Choroid plexus epithelial cell (primary cell): ENCODE measurements at regions not wholly inside any gene's neighbourhood (a gene's known extent, or its start where the extent isn't known, plus 50 kb on each side); places are given as distances from the start of the nearest gene placed in this dataset.
"Not testable (repeated sequence)": the region's sequence is repeated elsewhere in the genome, so short reads cannot be mapped to it uniquely, and the experiment has no call there.

Source experiments
- DNase-seq: peaks from one replicate; pipeline ENCODE4 v3.0.0-alpha.2; 2010; ENCODE audit warnings: low read depth
- H3K4me3 ChIP-seq: 2 replicates; pipeline ENCODE4 v1.5.1; 2011; ENCODE audit warnings: low read depth, mild to moderate bottlenecking, control low read depth, low read length, moderate library complexity
- CTCF ChIP-seq: conservative IDR thresholded peaks from 2 replicates; pipeline ENCODE4 v1.5.1; 2011; ENCODE audit warnings: low read depth, mild to moderate bottlenecking, control low read depth, inconsistent platforms, low read length, moderate library complexity

GRCh38 chr7:155941688-155942087 lies 129.4 kb upstream of the SHH start:
- no peak overlapping the region for H3K4me3 ChIP-seq
- TF ChIP-seq CTCF = no peak

DNA sequence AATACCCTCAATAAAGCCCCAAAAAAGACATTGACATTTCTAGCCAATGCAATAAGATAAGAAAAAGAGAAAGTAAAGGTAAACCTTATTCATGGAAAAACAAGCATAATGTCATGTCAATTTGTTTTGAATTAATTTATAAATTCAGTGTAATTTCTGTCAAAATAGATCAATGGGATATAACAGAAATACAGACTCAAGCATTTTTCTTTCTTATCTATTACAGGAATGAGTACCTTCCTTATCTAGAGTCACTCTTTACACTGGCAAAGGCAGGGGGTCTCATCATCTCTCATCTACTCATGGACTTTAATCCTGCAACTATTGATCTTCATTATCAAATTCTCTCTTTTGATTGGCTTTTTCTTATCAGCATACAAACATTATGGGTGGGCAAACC lies 127.1 kb upstream of the SHH start:
- DNase-seq = no peak
- TF ChIP-seq CTCF = no peak

More at GRCh38 chr7:155941688-155942087, 129.4 kb upstream of the SHH start:
- no peak for DNase-seq

DNA sequence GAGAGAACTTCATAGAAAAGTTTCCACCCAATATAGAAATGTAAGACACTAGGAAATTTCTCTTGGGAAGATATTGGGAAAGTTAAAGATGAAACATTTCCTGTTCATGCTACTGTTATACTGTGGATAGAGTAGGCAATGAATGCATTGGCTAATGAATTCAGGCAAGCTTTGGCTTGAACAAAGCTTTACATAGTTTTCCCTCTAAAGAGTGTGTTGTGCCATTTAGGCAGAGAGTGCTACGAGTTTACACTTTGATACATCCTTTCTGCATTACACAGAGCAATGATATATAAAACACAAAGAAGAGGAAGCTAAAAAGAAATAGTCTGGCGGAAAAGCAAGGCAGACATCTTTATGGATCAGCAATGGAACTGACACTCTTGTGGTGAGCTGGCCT lies 125.9 kb upstream of the SHH start:
- no peak for TF ChIP-seq CTCF
- DNase-seq = no peak

More for the DNA sequence above, 127.1 kb upstream of the SHH start:
- no peak overlapping the region for H3K4me3 ChIP-seq

GRCh38 chr7:155935726-155936125 lies 123.5 kb upstream of the SHH start:
- no peak overlapping the region for H3K4me3 ChIP-seq
- no peak for TF ChIP-seq CTCF
- DNase-seq = no peak

More for the DNA sequence above, 125.9 kb upstream of the SHH start:
- H3K4me3 ChIP-seq = no peak overlapping the region

- H3K4me3 ChIP-seq = no peak overlapping the region
- no peak for DNase-seq
- no peak for TF ChIP-seq CTCF
Observed at GRCh38 chr7:155935005-155935557, 122.8 kb upstream of the SHH start.

DNA sequence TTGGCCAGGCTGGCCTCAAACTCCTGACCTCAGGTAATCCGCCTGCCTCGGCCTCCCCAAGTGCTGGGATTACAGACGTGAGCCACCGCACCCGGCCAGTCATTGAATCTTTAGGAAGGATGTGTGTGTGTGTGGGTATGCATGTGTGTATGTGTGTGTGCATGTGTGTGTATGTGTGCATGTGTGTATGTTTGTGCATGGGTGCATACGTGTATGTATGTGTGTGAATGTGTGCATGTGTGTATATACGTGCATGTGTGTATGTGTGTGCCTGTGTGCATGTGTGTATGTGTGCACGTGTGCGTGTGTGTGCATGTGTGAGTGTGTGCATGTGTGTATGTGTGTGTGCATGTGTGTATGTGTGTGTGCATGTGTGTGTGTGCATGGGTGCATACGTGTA lies 120.1 kb upstream of the SHH start:
- H3K4me3 ChIP-seq, DNase-seq: not testable (repeated sequence)

GRCh38 chr7:155931396-155932085 lies 119.3 kb upstream of the SHH start:
- TF ChIP-seq CTCF = no peak
- no peak for DNase-seq
- H3K4me3 ChIP-seq = no peak overlapping the region
